ENCODE measurements at regions not wholly inside any gene's neighbourhood (a gene's known extent, or its start where the extent isn't known, plus 50 kb on each side); places are given as distances from the start of the nearest gene placed in this dataset.
"Not testable (repeated sequence)": the region's sequence is repeated elsewhere in the genome, so short reads cannot be mapped to it uniquely, and the experiment has no call there.

- Histone ChIP-seq H3K9me3 (ENCODE audit: insufficient read depth in 2 of 2, low read depth in 1 of 2, low read length in 1 of 2) (peaks cover 0 to 4% of the 10 kb centered on the region in 2 experiments; a peak in 1 of 4 replicates), H4K91ac (replicated peaks; ENCODE audit: insufficient read length, low read length) (no peak overlapping the region), H3K79me1 (ENCODE audit: low read depth, low read length) (no peaks in the 10 kb centered on the region), H2AK5ac (ENCODE audit: low read depth, low read length) (no peak overlapping the region), H3K79me2 (ENCODE audit: control insufficient read depth in 1 of 2, insufficient read depth in 2 of 2, low read length in 2 of 2) (no peaks in the 10 kb centered on the region), H3K23me2 (ENCODE audit: low read depth, low read length) (no peaks in the 10 kb centered on the region), H2BK12ac (ENCODE audit: low read depth, low read length) (no peak overlapping the region), H4K20me1 (replicated peaks in 1 of 2; ENCODE audit: control insufficient read depth in 1 of 2, insufficient read depth in 2 of 2, low read length in 2 of 2) (no peaks in the 10 kb centered on the region), H2BK5ac (ENCODE audit: low read depth, low read length) (no peak overlapping the region), H3K27ac (ENCODE audit: low read depth, low read length) (no peak overlapping the region), H2BK20ac (ENCODE audit: low read length) (no peak overlapping the region), H3K23ac (ENCODE audit: insufficient read length) (no peak overlapping the region), H3K36me3 (ENCODE audit: control insufficient read depth in 2 of 4, insufficient read depth in 4 of 4, low read length in 3 of 4) (no peaks in the 10 kb centered on the region), H2AFZ (ENCODE audit: low read length) (peak overlapping the region; percentile 3; the same call in 1 of the 2 replicates), H3K4me2 (ENCODE audit: insufficient read depth in 1 of 2, low read depth in 2 of 2, low read length in 2 of 2) (no peak overlapping the region), H3K18ac (ENCODE audit: extremely low read depth, low read length) (no peak overlapping the region), H3K27me3 (replicated peaks in 1 of 4; ENCODE audit: control insufficient read depth in 3 of 4, extremely low read depth in 1 of 4, insufficient read depth in 3 of 4, low read length in 3 of 4) (no peaks in the 10 kb centered on the region), H3K9ac (replicated peaks in 1 of 4; ENCODE audit: extremely low read depth in 1 of 4, low read depth in 3 of 4, low read length in 3 of 4) (no peak overlapping the region), H3K4me1 (replicated peaks in 1 of 4; ENCODE audit: control insufficient read depth in 3 of 4, insufficient read depth in 4 of 4, low read length in 3 of 4) (no peaks in the 10 kb centered on the region), H3K14ac (ENCODE audit: insufficient read length) (no peak overlapping the region), H3K4me3 (ENCODE audit: extremely low read depth in 1 of 4, insufficient read depth in 2 of 4, low read depth in 3 of 4, low read length in 4 of 4) (no peak overlapping the region), H4K5ac (ENCODE audit: insufficient read length, low read depth, low read length) (no peak overlapping the region), H2BK120ac (replicated peaks; ENCODE audit: low read depth, low read length) (no peak overlapping the region), H3K4ac (replicated peaks; ENCODE audit: insufficient read length, low read depth, low read length) (no peak overlapping the region), H4K8ac (ENCODE audit: extremely low read depth, insufficient read depth, low read length) (no peak overlapping the region), H2BK15ac (ENCODE audit: low read length) (no peak overlapping the region), H3K56ac (replicated peaks; ENCODE audit: insufficient read length, low read depth, low read length) (no peak overlapping the region)
- POLR2A ChIA-PET (ENCODE audit: partially characterized antibody), result no interaction called here
- WGBS, 2 experiments (ENCODE audit: extremely low coverage in 1 of 2, insufficient coverage in 1 of 2, insufficient read length in 1 of 2, insufficient replicate concordance in 2 of 2, low coverage in 1 of 2, low lambda C conversion rate in 2 of 2, missing lambda C conversion rate in 1 of 2), result 79% methylated on average over 3 of the region's 3 CpGs; no CpG with 5 or more reads in 1 of the 2 experiments
- FAIRE-seq (no peak), DNase-seq (ENCODE audit: low read depth in 1 of 2, low spot score in 2 of 2) (no peak)
- CTCF ChIA-PET (ENCODE audit: partially characterized antibody), result interaction anchor here (0.6 kb wide), 1 partner anchor 181 kb away, joined by 3 read pairs; no protein-coding TSS in a partner anchor
- TF ChIP-seq MAFK (IDR thresholded peaks at IDR 0.05; ENCODE audit: low read depth, low read length) (no peak), CEBPB (IDR thresholded peaks at IDR 0.05; ENCODE audit: low read depth, low read length) (peak; percentile 58)
These were observed 492.3 kb upstream of the TMEFF2 start for GRCh38 chr2:192687015-192687414.

- H3K36me3 ChIP-seq (ENCODE audit: control insufficient read depth in 2 of 4, insufficient read depth in 4 of 4, low read length in 3 of 4); H4K5ac ChIP-seq (ENCODE audit: insufficient read length, low read depth, low read length); H3K27ac ChIP-seq (ENCODE audit: low read depth, low read length); H2AK5ac ChIP-seq (ENCODE audit: low read depth, low read length); H3K23ac ChIP-seq (ENCODE audit: insufficient read length); H3K79me2 ChIP-seq (ENCODE audit: control insufficient read depth in 1 of 2, insufficient read depth in 2 of 2, low read length in 2 of 2); H4K20me1 ChIP-seq (replicated peaks in 1 of 2; ENCODE audit: control insufficient read depth in 1 of 2, insufficient read depth in 2 of 2, low read length in 2 of 2); H3K14ac ChIP-seq (ENCODE audit: insufficient read length); CTCF ChIA-PET (ENCODE audit: partially characterized antibody); H2BK120ac ChIP-seq (replicated peaks; ENCODE audit: low read depth, low read length); H3K4me1 ChIP-seq (replicated peaks in 1 of 4; ENCODE audit: control insufficient read depth in 3 of 4, insufficient read depth in 4 of 4, low read length in 3 of 4); H3K56ac ChIP-seq (replicated peaks; ENCODE audit: insufficient read length, low read depth, low read length); H3K4ac ChIP-seq (replicated peaks; ENCODE audit: insufficient read length, low read depth, low read length); DNase-seq (ENCODE audit: low read depth in 1 of 2, low spot score in 2 of 2); H3K4me2 ChIP-seq (ENCODE audit: insufficient read depth in 1 of 2, low read depth in 2 of 2, low read length in 2 of 2); H3K18ac ChIP-seq (ENCODE audit: extremely low read depth, low read length); H4K91ac ChIP-seq (replicated peaks; ENCODE audit: insufficient read length, low read length); H3K9me3 ChIP-seq (ENCODE audit: insufficient read depth in 2 of 2, low read depth in 1 of 2, low read length in 1 of 2); H2BK5ac ChIP-seq (ENCODE audit: low read depth, low read length); H3K79me1 ChIP-seq (ENCODE audit: low read depth, low read length); H3K27me3 ChIP-seq (replicated peaks in 1 of 4; ENCODE audit: control insufficient read depth in 3 of 4, extremely low read depth in 1 of 4, insufficient read depth in 3 of 4, low read length in 3 of 4); FAIRE-seq; H3K23me2 ChIP-seq (ENCODE audit: low read depth, low read length); H2AFZ ChIP-seq (ENCODE audit: low read length); H3K4me3 ChIP-seq (ENCODE audit: extremely low read depth in 1 of 4, insufficient read depth in 2 of 4, low read depth in 3 of 4, low read length in 4 of 4); H2BK20ac ChIP-seq (ENCODE audit: low read length); H2BK15ac ChIP-seq (ENCODE audit: low read length); H4K8ac ChIP-seq (ENCODE audit: extremely low read depth, insufficient read depth, low read length); POLR2A ChIA-PET (ENCODE audit: partially characterized antibody); H3K9ac ChIP-seq (replicated peaks in 1 of 4; ENCODE audit: extremely low read depth in 1 of 4, low read depth in 3 of 4, low read length in 3 of 4); H2BK12ac ChIP-seq (ENCODE audit: low read depth, low read length): not testable (repeated sequence)
- 93% methylated on average over 27 of the region's 27 CpGs; no CpG with 5 or more reads in 1 of the 2 experiments for WGBS, 2 experiments (ENCODE audit: extremely low coverage in 1 of 2, insufficient coverage in 1 of 2, insufficient read length in 1 of 2, insufficient replicate concordance in 2 of 2, low coverage in 1 of 2, low lambda C conversion rate in 2 of 2, missing lambda C conversion rate in 1 of 2)
These were observed 487.8 kb upstream of the TMEFF2 start for GRCh38 chr2:192682511-192682910.
